HepG2 (cell line): ENCODE measurements at regions not wholly inside any gene's neighbourhood (a gene's known extent, or its start where the extent isn't known, plus 50 kb on each side); places are given as distances from the start of the nearest gene placed in this dataset.

Experiments
- ATAC-seq: fragments of 200-7000 bp; cut with Tn5 transposase; 3 replicates; pipeline ENCODE4 v1.9.1; 2020; ENCODE audit warnings: mild to moderate bottlenecking, moderate library complexity
- BruUV-seq: library from RNA; stranded (reverse); fragments of 400-500 nt; replicated peaks from 2 replicates; lab custom pipeline; 2021; lab: Mats Ljungman, UMichigan
- CTCF ChIA-PET: fragments of 300-600 bp; formaldehyde crosslinking; extraction: SDS; loops from one replicate; lab custom pipeline; 2021; ENCODE audit warnings: low total read pairs, inconsistent platforms, low intra/inter-chr PET ratio; lab: Yijun Ruan, JAX
- POLR2A ChIA-PET: fragments of 350-600 bp; sonication (Branson Sonifier 250); formaldehyde crosslinking; loops from one replicate; lab custom pipeline; 2020; ENCODE audit warnings: antibody characterized with exemption, inconsistent platforms; lab: Yijun Ruan, JAX
- DNase-seq: peaks from one replicate; pipeline ENCODE4 v3.0.0-alpha.2; 2015; ENCODE audit warnings: low spot score
- FAIRE-seq: peaks from 3 replicates; lab custom pipeline; 2011; peaks lifted over from hg19 to GRCh38; lab: Jason Lieb, UNC
- H2AFZ ChIP-seq: one replicate; pipeline ENCODE4 v1.6.1; 2011; ENCODE audit warnings: low read length, inconsistent platforms
- H3K27ac ChIP-seq: fragments of 300-600 bp; 3 replicates; pipeline ENCODE4 v1.8.0; 2011; ENCODE audit warnings: mixed run types, mild to moderate bottlenecking, mixed read lengths, low read length, inconsistent platforms; ENCODE audit not compliant: insufficient read depth; ENCODE audit errors: extremely low read length
- H3K27me3 ChIP-seq, 2 experiments: fragments of 200-600 bp in 1 of 2; 2 replicates in 1 of 2; 3 replicates in 1 of 2; pipeline versions ENCODE4 v1.6.0 to v1.8.0; 2011; ENCODE audit warnings: low read length in 2 of 2, mild to moderate bottlenecking in 2 of 2, moderate library complexity in 2 of 2, inconsistent platforms in 1 of 2; ENCODE audit not compliant: insufficient read depth in 2 of 2, control insufficient read depth in 1 of 2
- H3K36me3 ChIP-seq, 2 experiments: fragments of 200-600 bp in 1 of 2; replicated peaks in 1 of 2; 2 replicates in 1 of 2; 3 replicates in 1 of 2; pipeline versions ENCODE4 v1.5.1 to v1.8.0; 2011; ENCODE audit warnings: low read length in 2 of 2, inconsistent platforms in 1 of 2; ENCODE audit not compliant: insufficient read depth in 2 of 2, control insufficient read depth in 1 of 2
- H3K4me1 ChIP-seq: 2 replicates; pipeline ENCODE4 v1.5.1; 2012; ENCODE audit warnings: low read length, inconsistent platforms; ENCODE audit not compliant: insufficient read depth
- H3K4me2 ChIP-seq: 2 replicates; pipeline ENCODE4 v1.6.0; 2011; ENCODE audit warnings: low read depth, low read length, inconsistent platforms
- H3K4me3 ChIP-seq, 3 experiments: fragments of 200-600 bp in 1 of 3; sonication (generic), shearing (Covaris generic) in 1 of 3; replicated peaks in 1 of 3; 2 replicates each; pipeline ENCODE4 v1.5.1; 2011 to 2016; ENCODE audit warnings: low read length in 3 of 3, inconsistent platforms in 2 of 3, low read depth in 2 of 3, mild to moderate bottlenecking in 2 of 3, control low read depth in 1 of 3, mixed read lengths in 1 of 3; ENCODE audit not compliant: insufficient read depth in 1 of 3
- H3K79me2 ChIP-seq: one replicate; pipeline ENCODE4 v1.6.1; 2011; ENCODE audit warnings: low read length, inconsistent platforms; ENCODE audit not compliant: insufficient read depth
- H3K9ac ChIP-seq: 2 replicates; pipeline ENCODE4 v1.6.0; 2011; ENCODE audit warnings: mild to moderate bottlenecking, low read depth, low read length, inconsistent platforms; ENCODE audit not compliant: insufficient read depth
- H3K9me3 ChIP-seq: 2 replicates; pipeline ENCODE4 v1.5.1; 2012; ENCODE audit warnings: mild to moderate bottlenecking, low read length
- H4K20me1 ChIP-seq: 2 replicates; pipeline ENCODE4 v1.6.0; 2011; ENCODE audit warnings: inconsistent platforms, mild to moderate bottlenecking, low read length, moderate library complexity; ENCODE audit not compliant: insufficient read depth
- CCAR2 ChIP-seq: fragments of 200-400 bp; formaldehyde crosslinking; optimal IDR thresholded peaks from 2 replicates; pipeline ENCODE3; 2018; ENCODE audit warnings: low read depth, mild to moderate bottlenecking, low read length, moderate library complexity
- HNRNPL ChIP-seq: fragments of 200-400 bp; formaldehyde crosslinking; IDR thresholded peaks from 2 replicates; pipeline ENCODE4 v1.6.1; 2017; ENCODE audit warnings: mild to moderate bottlenecking, low read depth, low read length
- KDM5B ChIP-seq: sonication (generic); formaldehyde crosslinking; IDR thresholded peaks from 2 replicates; pipeline ENCODE4 v1.4.0; 2020; ENCODE audit warnings: missing genetic modification reagents, mild to moderate bottlenecking, borderline replicate concordance
- MBNL3 ChIP-seq: fragments of 250-450 bp; sonication (Bioruptor Pico); conservative IDR thresholded peaks from 2 replicates; pipeline ENCODE4 v1.8.0; 2022; ENCODE audit warnings: mild to moderate bottlenecking, inconsistent platforms
- SMAD3 ChIP-seq: sonication (generic); formaldehyde crosslinking; IDR thresholded peaks from 2 replicates; pipeline ENCODE4 v1.4.0; 2020; ENCODE audit warnings: missing genetic modification reagents
- YEATS4 ChIP-seq: sonication (generic); formaldehyde crosslinking; IDR thresholded peaks from 2 replicates; pipeline ENCODE4 v1.4.0; 2020; ENCODE audit warnings: missing genetic modification reagents, borderline replicate concordance
- ZNF10 ChIP-seq: sonication (generic); formaldehyde crosslinking; IDR thresholded peaks from 2 replicates; pipeline ENCODE4 v1.4.0; 2020; ENCODE audit warnings: mild to moderate bottlenecking, low read depth, missing genetic modification reagents, borderline replicate concordance
- ZNF224 ChIP-seq: sonication (generic); formaldehyde crosslinking; IDR thresholded peaks from 2 replicates; pipeline ENCODE4 v1.5.0; 2020; ENCODE audit warnings: mild to moderate bottlenecking, missing genetic modification reagents
- ZNF264 ChIP-seq: sonication (generic); formaldehyde crosslinking; IDR thresholded peaks from 2 replicates; pipeline ENCODE4 v1.4.0; 2020; ENCODE audit warnings: missing genetic modification reagents
- ZNF44 ChIP-seq: sonication (generic); formaldehyde crosslinking; IDR thresholded peaks from 2 replicates; pipeline ENCODE4 v1.5.1; 2020; ENCODE audit warnings: mild to moderate bottlenecking, missing genetic modification reagents
- ZNF639 ChIP-seq: conservative IDR thresholded peaks from 2 replicates; pipeline ENCODE4 v1.6.1; 2018; ENCODE audit warnings: missing genetic modification reagents
- ZNF652 ChIP-seq: IDR thresholded peaks from 2 replicates; pipeline ENCODE4 v1.6.1; 2016; ENCODE audit warnings: low read depth, borderline replicate concordance
- ZNF792 ChIP-seq: IDR thresholded peaks from 2 replicates; pipeline ENCODE4 v1.6.1; 2016
- WGBS: methylation state at CpG from one replicate; pipeline ENCODE4 v1.1.6; 2017; ENCODE audit warnings: low lambda C conversion rate; 5-methylcytosine and 5-hydroxymethylcytosine counted together
- in situ Hi-C: cut with HindIII; loops from 2 replicates; pipeline ENCODE4 v1.10.0; 2017; ENCODE audit warnings: low pct_unique_long_range_greater_than_20kb; ENCODE audit not compliant: extremely low pct_ligation_motif_present
- intact Hi-C: fragments of 100-400 bp; cut with micrococcal nuclease; formaldehyde crosslinking; loops from one replicate; pipeline ENCODE4 v1.10.0; 2022; ENCODE audit not compliant: unreplicated experiment
- TF ChIP-seq, protein P1 (sequence below): IDR thresholded peaks from 2 replicates; pipeline ENCODE4 v1.6.1; 2016; ENCODE audit warnings: low read depth, missing genetic modification reagents, missing compliant biosample characterization

GRCh38 chr3:43198301-43198700 is 88.0 kb upstream of the SNRK start:
- POLR2A ChIA-PET, result no interaction called here
- no peak for FAIRE-seq
- intact Hi-C loops, result no loop called here
- Histone ChIP-seq H3K27me3 (0 out of 5 replicates have a peak, but pooled peaks cover 0 to 4% of the 10 kb centered on the region in 2 experiments), H3K27ac (no peak overlapping the region), H4K20me1 (no peaks in the 10 kb centered on the region), H2AFZ (no peak overlapping the region), H3K4me3 (no peak overlapping the region), H3K36me3 (no peaks in the 10 kb centered on the region), H3K4me2 (no peak overlapping the region), H3K9ac (no peak overlapping the region)
- no TSS peak for BruUV-seq
- ATAC-seq, result no peak
- TF ChIP-seq ZNF44 (no peak), KDM5B (CRISPR knock-in tag) (no peak), ZNF639 (CRISPR knock-in tag) (no peak), MBNL3 (CRISPR knock-in tag) (no peak), ZNF264 (CRISPR knock-in tag) (no peak)
- TF ChIP-seq, all 625 proteins: peak for 0
- peaks cover 19% of the 10 kb centered on the region for H3K4me1 ChIP-seq
- WGBS, result 23% methylated on average over 3 of the region's 3 CpGs
- no peaks in the 10 kb centered on the region for H3K79me2 ChIP-seq
- in situ Hi-C loops, result no loop called here
- H3K9me3 ChIP-seq, result no peaks in the 10 kb centered on the region
- CTCF ChIA-PET, result no interaction called here
- no peak for DNase-seq

DNA sequence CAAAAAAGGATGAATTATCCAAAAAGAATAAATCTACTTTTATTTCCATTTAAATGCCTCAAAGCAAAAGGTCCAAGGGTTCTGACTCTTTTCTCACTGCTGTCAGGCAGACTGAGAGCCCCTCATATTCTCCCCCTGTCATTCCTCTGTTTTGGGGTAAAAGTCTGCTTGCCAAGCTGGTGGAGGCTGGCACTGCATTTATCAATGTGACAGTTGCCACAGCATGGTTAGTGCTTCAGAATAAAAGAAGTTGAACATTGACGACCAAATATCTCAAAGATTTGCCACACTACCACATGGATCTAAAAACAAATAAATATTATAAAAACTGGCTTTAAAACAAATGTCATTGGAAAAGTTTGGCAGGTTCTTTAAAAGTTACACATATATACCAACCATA is 89.2 kb upstream of the SNRK start:
- CTCF ChIA-PET, result no interaction called here
- no peak for TF ChIP-seq CCAR2
- TF ChIP-seq ZNF652 (CRISPR knock-in tag), result no peak
- TF ChIP-seq ZNF224 (CRISPR knock-in tag), result no peak
- TF ChIP-seq YEATS4, result no peak
- TF ChIP-seq ZNF792 (CRISPR knock-in tag), result no peak
- no peak for TF ChIP-seq HNRNPL
- no peak for TF ChIP-seq SMAD3
- TF ChIP-seq ZNF10 (CRISPR knock-in tag), result no peak
- TF ChIP-seq, protein P1, sequence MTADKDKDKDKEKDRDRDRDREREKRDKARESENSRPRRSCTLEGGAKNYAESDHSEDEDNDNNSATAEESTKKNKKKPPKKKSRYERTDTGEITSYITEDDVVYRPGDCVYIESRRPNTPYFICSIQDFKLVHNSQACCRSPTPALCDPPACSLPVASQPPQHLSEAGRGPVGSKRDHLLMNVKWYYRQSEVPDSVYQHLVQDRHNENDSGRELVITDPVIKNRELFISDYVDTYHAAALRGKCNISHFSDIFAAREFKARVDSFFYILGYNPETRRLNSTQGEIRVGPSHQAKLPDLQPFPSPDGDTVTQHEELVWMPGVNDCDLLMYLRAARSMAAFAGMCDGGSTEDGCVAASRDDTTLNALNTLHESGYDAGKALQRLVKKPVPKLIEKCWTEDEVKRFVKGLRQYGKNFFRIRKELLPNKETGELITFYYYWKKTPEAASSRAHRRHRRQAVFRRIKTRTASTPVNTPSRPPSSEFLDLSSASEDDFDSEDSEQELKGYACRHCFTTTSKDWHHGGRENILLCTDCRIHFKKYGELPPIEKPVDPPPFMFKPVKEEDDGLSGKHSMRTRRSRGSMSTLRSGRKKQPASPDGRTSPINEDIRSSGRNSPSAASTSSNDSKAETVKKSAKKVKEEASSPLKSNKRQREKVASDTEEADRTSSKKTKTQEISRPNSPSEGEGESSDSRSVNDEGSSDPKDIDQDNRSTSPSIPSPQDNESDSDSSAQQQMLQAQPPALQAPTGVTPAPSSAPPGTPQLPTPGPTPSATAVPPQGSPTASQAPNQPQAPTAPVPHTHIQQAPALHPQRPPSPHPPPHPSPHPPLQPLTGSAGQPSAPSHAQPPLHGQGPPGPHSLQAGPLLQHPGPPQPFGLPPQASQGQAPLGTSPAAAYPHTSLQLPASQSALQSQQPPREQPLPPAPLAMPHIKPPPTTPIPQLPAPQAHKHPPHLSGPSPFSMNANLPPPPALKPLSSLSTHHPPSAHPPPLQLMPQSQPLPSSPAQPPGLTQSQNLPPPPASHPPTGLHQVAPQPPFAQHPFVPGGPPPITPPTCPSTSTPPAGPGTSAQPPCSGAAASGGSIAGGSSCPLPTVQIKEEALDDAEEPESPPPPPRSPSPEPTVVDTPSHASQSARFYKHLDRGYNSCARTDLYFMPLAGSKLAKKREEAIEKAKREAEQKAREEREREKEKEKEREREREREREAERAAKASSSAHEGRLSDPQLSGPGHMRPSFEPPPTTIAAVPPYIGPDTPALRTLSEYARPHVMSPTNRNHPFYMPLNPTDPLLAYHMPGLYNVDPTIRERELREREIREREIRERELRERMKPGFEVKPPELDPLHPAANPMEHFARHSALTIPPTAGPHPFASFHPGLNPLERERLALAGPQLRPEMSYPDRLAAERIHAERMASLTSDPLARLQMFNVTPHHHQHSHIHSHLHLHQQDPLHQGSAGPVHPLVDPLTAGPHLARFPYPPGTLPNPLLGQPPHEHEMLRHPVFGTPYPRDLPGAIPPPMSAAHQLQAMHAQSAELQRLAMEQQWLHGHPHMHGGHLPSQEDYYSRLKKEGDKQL (CRISPR knock-in tag), result no peak

More for the DNA sequence above, 89.2 kb upstream of the SNRK start:
- Histone ChIP-seq H3K27ac (no peak overlapping the region), H3K27me3 (0 out of 5 replicates have a peak, but pooled peaks cover 0 to 4% of the 10 kb centered on the region in 2 experiments), H4K20me1 (no peaks in the 10 kb centered on the region), H3K4me1 (peaks cover 28% of the 10 kb centered on the region), H3K4me3 (no peak overlapping the region), H2AFZ (no peak overlapping the region), H3K9me3 (no peaks in the 10 kb centered on the region), H3K9ac (no peak overlapping the region), H3K36me3 (no peaks in the 10 kb centered on the region), H3K79me2 (no peaks in the 10 kb centered on the region), H3K4me2 (no peak overlapping the region)
- in situ Hi-C loops, result no loop called here
- no peak for FAIRE-seq
- BruUV-seq, result no TSS peak
- WGBS, result 0% methylated on average over 1 of the region's 1 CpG
- intact Hi-C loops, result no loop called here
- ATAC-seq, result no peak
- POLR2A ChIA-PET, result no interaction called here
- no peak for DNase-seq
